Neutrophil (primary cell): ENCODE measurements at regions not wholly inside any gene's neighbourhood (a gene's known extent, or its start where the extent isn't known, plus 50 kb on each side); places are given as distances from the start of the nearest gene placed in this dataset.

ENCODE experiments used
- H3K27ac ChIP-seq: fragments of 200-600 bp; sonication (generic); 2 replicates; pipeline ENCODE4 v1.5.1; 2016; ENCODE audit warnings: mild to moderate bottlenecking, moderate library complexity
- H3K27me3 ChIP-seq: fragments of 200-600 bp; sonication (generic); 2 replicates; pipeline ENCODE4 v1.6.0; 2016; ENCODE audit warnings: mild to moderate bottlenecking
- H3K36me3 ChIP-seq: fragments of 200-600 bp; sonication (generic); 2 replicates; pipeline ENCODE4 v1.5.1; 2017
- H3K4me1 ChIP-seq, 2 experiments: fragments of 200-600 bp in 1 of 2; sonication (generic) in 1 of 2; 1 replicate in 1 of 2; 2 replicates in 1 of 2; pipeline versions ENCODE4 v1.5.1 to v1.6.1; 2013 to 2016; ENCODE audit warnings: low read depth in 1 of 2, low read length in 1 of 2, mild to moderate bottlenecking in 1 of 2, moderate library complexity in 1 of 2; ENCODE audit not compliant: control insufficient read depth in 1 of 2, insufficient read depth in 1 of 2
- H3K4me3 ChIP-seq, 2 experiments: fragments of 200-600 bp in 1 of 2; sonication (generic) in 1 of 2; 1 replicate in 1 of 2; 2 replicates in 1 of 2; pipeline ENCODE4 v1.5.1; 2013 to 2016; ENCODE audit warnings: low read depth in 1 of 2, low read length in 1 of 2, mild to moderate bottlenecking in 1 of 2, moderate library complexity in 1 of 2
- H3K9me3 ChIP-seq: fragments of 200-600 bp; sonication (generic); 2 replicates; pipeline ENCODE4 v1.5.1; 2016
- TF ChIP-seq, protein P1 (sequence below): fragments of 200-600 bp; sonication (generic); IDR thresholded peaks from 2 replicates; pipeline ENCODE4 v1.5.1; 2016; ENCODE audit warnings: antibody characterized with exemption

DNA sequence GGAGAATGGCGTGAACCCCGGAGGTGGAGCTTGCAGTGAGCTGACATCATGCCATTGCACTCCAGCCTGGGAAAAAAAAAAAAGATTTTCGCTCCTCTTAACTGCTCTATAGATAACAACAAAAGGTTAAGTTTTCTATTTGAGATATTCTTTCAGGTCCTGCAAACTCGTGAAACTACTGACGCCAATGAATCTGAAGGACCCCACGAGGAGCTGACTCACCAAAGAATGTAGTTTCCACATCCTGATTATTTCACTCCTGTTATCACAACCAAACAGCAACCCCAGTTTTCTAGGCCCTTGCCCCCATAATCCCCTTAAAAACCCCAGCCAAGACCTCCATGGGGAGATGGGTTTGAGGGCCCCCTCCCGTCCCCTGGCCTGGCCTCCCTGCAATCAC, 58.7 kb downstream of the OTOR start:
- H3K9me3 ChIP-seq: no peaks in the 10 kb centered on the region
- peaks cover 4% of the 10 kb centered on the region for H3K27me3 ChIP-seq
- no peak overlapping the region for H3K27ac ChIP-seq
- H3K36me3 ChIP-seq: no peaks in the 10 kb centered on the region
- TF ChIP-seq, protein P1, sequence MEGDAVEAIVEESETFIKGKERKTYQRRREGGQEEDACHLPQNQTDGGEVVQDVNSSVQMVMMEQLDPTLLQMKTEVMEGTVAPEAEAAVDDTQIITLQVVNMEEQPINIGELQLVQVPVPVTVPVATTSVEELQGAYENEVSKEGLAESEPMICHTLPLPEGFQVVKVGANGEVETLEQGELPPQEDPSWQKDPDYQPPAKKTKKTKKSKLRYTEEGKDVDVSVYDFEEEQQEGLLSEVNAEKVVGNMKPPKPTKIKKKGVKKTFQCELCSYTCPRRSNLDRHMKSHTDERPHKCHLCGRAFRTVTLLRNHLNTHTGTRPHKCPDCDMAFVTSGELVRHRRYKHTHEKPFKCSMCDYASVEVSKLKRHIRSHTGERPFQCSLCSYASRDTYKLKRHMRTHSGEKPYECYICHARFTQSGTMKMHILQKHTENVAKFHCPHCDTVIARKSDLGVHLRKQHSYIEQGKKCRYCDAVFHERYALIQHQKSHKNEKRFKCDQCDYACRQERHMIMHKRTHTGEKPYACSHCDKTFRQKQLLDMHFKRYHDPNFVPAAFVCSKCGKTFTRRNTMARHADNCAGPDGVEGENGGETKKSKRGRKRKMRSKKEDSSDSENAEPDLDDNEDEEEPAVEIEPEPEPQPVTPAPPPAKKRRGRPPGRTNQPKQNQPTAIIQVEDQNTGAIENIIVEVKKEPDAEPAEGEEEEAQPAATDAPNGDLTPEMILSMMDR: no peak
- H3K4me3 ChIP-seq: no peak overlapping the region
- H3K4me1 ChIP-seq: no peaks in the 10 kb centered on the region

DNA sequence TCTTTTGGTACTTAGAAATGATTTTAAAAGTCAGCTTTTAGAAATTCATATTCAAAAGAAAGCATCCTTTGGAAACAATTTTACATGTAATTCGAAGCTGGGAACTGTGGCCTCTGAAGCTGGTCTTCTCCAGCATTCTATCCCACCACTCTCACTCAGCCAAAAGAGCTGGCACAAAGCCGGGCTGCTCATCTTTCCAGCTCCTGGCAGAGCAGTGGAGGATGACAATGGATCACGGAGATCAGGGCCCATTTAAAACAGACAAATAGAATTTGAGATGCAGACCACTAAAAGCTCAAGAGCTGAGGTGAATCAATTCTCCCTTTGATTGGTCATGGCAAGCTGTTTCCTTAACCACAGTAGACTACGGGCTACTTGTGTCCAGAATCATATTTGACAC, 60.6 kb downstream of the OTOR start:
- TF ChIP-seq, protein P1: no peak
- Histone ChIP-seq H3K4me3 (no peak overlapping the region), H3K36me3 (no peaks in the 10 kb centered on the region), H3K4me1 (no peaks in the 10 kb centered on the region), H3K9me3 (no peaks in the 10 kb centered on the region), H3K27ac (no peak overlapping the region), H3K27me3 (peaks cover 4% of the 10 kb centered on the region)

DNA sequence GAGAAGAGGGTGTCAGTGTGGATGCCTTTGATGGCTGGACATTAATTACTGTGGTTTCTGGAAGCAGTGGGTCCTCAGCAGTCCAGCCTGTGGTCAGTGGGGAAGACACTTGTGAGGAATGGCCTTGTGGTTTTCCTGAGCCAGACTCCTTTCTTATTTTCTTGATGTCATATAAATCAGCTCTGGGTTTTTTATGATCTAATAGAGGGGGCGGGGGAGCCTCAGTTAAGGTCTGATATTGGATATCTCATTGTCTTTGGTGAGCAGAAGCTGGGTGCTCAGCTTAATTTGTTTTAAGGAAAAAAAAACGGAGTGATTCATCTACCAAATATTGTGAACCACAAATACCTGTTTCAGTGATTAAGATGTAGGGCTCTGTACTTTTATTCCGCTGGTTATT, 62.1 kb downstream of the OTOR start:
- no peaks in the 10 kb centered on the region for H3K9me3 ChIP-seq
- TF ChIP-seq, protein P1: no peak
- no peaks in the 10 kb centered on the region for H3K36me3 ChIP-seq

DNA sequence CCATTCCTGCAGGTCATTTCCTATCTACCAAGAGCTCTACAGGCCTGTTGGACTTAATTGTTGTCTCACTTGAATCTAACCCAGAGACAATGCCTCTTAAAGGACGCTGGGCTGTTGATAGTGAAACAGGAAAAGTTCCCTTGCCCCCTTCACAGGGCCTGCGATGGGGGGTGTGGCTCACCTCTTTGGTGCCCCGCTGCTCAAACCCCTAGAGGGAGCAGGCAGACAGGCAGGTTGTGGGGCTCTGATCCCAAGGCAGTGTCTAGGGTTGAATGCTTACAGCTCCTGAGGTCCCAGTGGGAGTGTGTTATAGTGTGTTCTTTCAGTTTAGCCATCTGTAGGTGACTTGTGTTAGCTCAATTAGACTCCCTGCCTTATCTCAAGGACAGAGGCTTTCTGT, 68.0 kb downstream of the OTOR start:
- Histone ChIP-seq H3K27ac (no peak overlapping the region), H3K4me1 (no peaks in the 10 kb centered on the region), H3K36me3 (no peaks in the 10 kb centered on the region), H3K27me3 (no peaks in the 10 kb centered on the region), H3K4me3 (no peak overlapping the region), H3K9me3 (no peaks in the 10 kb centered on the region)
- TF ChIP-seq, protein P1: no peak

More for the DNA sequence above, 62.1 kb downstream of the OTOR start:
- Histone ChIP-seq H3K27ac (no peak overlapping the region), H3K27me3 (peaks cover 4% of the 10 kb centered on the region), H3K4me1 (no peaks in the 10 kb centered on the region), H3K4me3 (no peak overlapping the region)

DNA sequence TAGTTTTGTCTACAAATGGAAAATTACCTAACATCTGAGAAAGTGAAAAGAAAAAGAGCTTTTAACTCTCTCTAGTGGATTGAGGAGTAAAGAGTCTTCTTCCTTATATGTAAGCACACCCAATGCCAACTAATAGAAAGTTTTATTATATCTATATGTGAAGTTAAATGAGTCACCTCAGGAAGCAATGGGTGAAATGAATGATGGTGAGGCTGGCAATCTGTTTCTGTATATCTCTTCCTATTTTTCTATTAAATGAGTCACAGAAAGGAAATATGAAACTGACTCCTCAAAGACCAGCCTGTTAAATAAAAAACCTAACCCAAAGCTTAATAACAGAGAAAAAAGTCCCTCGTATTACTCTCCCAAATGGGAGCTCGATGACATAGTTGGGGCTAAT, 71.3 kb downstream of the OTOR start:
- Histone ChIP-seq H3K4me3 (no peak overlapping the region), H3K4me1 (no peaks in the 10 kb centered on the region), H3K9me3 (no peaks in the 10 kb centered on the region), H3K36me3 (no peaks in the 10 kb centered on the region), H3K27me3 (no peaks in the 10 kb centered on the region), H3K27ac (no peak overlapping the region)
- TF ChIP-seq, protein P1: no peak
